NCI-H1048 (cell line): ENCODE measurements at regions not wholly inside any gene's neighbourhood (a gene's known extent, or its start where the extent isn't known, plus 50 kb on each side); places are given as distances from the start of the nearest gene placed in this dataset.
"Not testable (repeated sequence)": the region's sequence is repeated elsewhere in the genome, so short reads cannot be mapped to it uniquely, and the experiment has no call there.

Experiments
- DNase-seq: peaks from one replicate; lab custom pipeline; 2025; lab: John Stamatoyannopoulos, UW

DNA sequence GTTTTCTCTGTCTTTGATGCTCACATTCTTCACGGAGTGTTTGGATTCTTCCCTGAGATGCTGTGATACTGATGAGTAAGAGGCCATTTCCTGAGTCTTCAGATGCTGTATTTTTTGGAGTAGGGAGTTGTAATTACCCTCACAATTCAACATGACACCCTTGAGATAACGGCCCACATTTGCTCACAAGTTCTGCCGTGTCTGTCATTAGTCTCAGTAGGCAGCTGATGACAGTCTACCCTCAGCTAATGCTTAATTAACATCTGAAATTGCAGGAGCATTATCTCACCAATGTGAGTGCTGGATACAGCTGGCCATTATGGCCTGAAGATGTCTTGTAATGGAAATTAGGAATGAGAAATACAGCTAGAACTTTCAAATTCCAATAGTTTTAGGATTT lies 307.1 kb upstream of the ADCY2 start:
- no peak for DNase-seq

DNA sequence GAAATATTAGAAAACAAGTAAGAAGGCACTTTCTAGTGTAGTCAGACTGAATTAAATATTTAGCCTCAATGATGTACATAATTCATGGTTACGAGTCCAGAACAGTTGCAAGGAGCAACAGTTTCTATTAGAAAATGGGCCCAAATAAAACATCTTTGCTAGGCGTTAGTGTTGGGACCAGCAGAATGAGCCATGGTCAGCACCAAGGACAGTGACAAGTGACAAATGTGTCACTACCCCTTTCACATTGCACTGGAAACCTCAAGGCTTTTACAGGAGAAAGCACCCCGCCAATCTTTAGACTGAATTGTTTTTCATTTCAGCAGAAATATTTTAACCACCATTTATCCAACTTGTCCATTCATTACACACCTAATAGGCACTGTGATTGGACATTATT lies 301.3 kb upstream of the ADCY2 start:
- peak; percentile 1 for DNase-seq

- no peak for DNase-seq
Observed at GRCh38 chr5:7096294-7096693, 299.6 kb upstream of the ADCY2 start.

GRCh38 chr5:7105358-7105757 lies 290.6 kb upstream of the ADCY2 start:
- no peak for DNase-seq

DNA sequence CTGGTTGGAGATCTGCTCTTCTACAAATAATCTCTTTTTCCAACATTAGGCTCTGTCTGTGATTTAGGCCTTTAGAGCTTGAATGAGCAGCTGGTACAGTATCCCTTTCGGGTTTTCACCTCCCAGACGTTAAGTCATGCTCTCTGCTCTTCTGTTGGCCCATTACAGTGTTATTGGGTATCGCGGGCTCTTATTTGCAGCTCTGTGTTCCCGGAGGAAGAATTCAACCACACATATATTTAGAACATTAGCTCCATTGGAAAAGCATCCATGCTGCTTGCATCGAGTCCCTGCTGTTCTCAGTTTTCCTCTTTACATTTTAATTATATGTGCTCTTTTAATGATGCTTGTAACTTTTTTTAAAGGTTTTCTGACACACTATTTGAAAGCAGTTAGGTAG lies 278.0 kb upstream of the ADCY2 start:
- no peak for DNase-seq

GRCh38 chr5:7131680-7132079 lies 264.3 kb upstream of the ADCY2 start:
- no peak for DNase-seq

- no peak for DNase-seq
Observed at GRCh38 chr5:7146886-7147285, 249.1 kb upstream of the ADCY2 start.

- no peak for DNase-seq
Observed at GRCh38 chr5:7157083-7157482, 238.9 kb upstream of the ADCY2 start.

DNA sequence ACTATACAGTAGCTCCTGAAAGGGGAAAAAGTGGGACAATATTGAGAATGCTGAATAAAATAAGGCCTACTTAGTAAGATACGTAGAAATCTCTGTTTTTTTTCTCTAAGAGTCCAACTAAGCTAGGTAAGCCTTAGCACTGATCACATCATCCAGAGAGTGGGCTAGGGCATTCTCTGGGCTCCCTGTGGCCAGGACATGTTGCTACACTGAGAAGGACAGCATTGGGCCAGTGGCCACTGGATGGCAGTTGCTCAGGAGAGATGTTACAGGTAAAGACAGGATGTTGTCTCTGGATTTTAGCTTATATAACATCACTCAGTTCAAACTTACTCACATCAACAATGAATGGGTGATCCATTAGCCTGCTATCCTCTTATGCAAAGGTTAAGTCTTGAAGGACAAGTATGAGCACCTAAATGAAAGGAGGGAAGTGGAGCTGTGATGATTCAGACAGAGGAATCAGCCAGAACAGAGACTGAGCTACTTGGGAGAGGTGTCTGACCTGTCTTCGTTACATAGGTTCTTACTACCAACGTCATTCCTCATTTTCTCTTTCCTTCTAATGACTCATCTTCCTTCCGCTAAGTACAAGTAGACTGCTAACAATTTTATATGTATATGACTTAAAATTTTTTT lies 226.6 kb upstream of the ADCY2 start:
- DNase-seq, result no peak

- DNase-seq, result not testable (repeated sequence)
Observed at GRCh38 chr5:7170785-7171184, 225.2 kb upstream of the ADCY2 start.

DNA sequence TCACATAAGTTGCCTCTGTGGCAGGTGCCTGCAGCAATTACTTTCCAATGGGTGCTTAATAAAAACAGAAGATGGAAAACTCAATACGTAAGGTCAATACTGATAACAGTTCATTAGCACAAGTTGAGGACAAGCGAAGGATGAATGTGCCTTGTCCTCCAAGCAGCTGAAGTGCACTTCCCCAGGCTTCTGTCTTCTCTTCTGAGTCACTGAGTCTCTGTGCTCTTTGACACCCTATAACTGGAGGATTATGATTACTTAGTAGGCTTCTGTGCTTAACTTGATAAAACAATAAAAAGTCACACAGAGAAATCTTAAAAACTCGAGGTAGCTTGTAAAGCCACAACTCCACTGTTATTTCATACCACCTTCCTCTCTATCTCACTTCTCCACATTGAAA lies 216.6 kb upstream of the ADCY2 start:
- DNase-seq, result no peak

- DNase-seq, result no peak
Observed at GRCh38 chr5:7181841-7182240, 214.1 kb upstream of the ADCY2 start.

- no peak for DNase-seq
Observed at GRCh38 chr5:7185742-7186141, 210.2 kb upstream of the ADCY2 start.

DNA sequence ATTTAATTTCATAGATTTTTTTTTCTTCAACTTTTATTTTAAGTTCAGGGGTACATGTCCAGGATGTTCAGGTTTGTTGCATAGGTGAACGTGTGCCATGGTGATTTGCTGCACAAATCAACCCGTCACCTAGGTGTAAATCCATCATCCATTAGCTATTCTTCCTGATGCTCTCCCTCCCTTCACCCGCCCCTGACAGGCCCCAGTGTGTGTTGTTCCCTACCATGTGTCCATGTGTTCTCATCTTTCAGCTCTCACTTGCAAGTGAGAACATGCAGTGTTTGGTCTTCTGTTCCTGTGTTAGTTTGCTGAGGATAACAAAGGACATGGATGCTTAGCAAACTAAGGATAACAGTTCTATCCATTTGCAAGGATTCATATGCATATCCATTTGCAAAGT lies 209.1 kb upstream of the ADCY2 start:
- DNase-seq, result no peak

DNA sequence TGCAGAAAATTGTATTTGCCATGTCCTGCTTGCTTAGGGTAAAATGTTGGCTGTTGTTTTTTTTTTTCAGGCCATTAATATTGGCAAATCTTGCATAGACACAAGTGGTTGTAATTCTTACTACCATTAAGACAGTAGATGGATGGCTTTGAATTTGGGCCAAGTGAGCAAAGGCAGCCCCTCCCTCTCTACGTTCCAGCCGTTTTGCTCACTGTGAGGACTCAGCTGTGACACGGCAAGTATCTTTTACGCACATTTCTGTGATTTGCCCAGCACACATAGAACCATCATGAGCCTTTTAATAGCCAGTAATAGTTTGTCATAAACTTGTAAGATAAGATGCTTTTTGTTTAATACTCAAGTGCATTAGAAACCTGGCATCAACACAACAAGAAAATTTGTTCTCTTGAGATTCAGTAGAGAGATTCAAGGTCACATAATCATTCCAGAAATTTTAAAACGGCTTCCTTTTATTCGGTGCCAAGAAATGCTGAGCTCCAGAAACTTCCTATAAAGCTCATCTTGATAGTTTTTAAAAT lies 205.2 kb upstream of the ADCY2 start:
- DNase-seq, result no peak

DNA sequence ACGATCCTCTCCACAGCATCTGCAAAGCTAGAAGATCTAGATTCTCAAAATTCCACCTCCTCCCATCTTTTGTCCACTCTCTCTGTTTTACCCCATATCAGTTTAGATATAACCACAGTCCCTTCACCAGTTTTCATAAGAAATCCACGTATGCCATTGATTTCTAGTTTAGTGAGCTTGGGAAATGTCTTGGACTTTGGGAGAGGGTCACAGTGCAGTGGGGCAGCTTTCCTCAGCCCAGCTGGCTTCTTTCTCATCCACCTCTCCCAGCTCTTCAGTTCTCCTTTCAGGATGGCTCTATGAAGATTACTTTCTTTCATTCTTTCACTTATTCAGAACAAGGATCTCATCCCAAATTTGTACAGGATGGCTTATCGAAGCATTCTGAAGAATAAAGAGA lies 203.9 kb upstream of the ADCY2 start:
- DNase-seq, result no peak

DNA sequence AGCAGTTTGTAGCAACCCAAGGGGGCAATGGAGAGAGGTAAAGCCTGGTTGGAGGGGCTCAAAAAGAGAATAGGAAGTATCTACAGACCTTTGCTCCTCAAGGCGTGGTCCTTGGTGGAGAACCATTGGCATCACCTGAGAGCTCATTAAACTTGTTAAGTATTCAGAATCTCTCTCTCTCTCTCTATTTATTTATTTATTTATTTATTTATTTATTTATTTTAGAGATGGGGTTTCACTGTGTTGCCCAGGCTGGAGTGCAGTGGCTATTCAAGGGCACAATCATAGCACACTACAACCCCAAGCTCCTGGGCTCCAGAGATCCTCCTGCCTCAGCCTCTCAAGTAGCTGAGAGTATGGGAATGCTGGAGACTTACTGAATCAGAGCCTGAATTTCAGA lies 193.1 kb upstream of the ADCY2 start:
- DNase-seq, result no peak

DNA sequence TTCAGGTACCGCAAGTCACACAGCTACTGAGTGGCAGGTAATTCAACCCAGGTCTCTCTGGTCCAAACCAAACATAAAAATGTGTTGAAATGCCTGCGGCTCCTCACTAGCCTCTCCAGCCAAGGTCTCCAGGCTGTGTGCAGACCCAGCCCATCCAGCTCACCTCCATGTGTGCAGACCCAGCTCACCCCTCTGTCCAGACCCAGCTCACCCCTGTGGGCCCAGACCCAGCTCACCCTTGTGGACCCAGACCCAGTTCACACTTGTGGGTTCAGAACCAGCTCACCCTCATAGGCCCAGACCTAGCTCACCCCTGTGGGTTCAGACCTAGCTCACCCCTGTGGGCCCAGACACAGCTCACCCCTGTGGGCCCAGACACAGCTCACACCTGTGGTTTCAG lies 188.0 kb upstream of the ADCY2 start:
- no peak for DNase-seq

- DNase-seq, result no peak
Observed at GRCh38 chr5:7208938-7209337, 187.0 kb upstream of the ADCY2 start.

GRCh38 chr5:7209658-7210057 lies 186.3 kb upstream of the ADCY2 start:
- no peak for DNase-seq

- no peak for DNase-seq
Observed at GRCh38 chr5:7210549-7210948, 185.4 kb upstream of the ADCY2 start.

- no peak for DNase-seq
Observed at GRCh38 chr5:7213525-7213924, 182.4 kb upstream of the ADCY2 start.

- no peak for DNase-seq
Observed at GRCh38 chr5:7214906-7215416, 181.0 kb upstream of the ADCY2 start.

DNA sequence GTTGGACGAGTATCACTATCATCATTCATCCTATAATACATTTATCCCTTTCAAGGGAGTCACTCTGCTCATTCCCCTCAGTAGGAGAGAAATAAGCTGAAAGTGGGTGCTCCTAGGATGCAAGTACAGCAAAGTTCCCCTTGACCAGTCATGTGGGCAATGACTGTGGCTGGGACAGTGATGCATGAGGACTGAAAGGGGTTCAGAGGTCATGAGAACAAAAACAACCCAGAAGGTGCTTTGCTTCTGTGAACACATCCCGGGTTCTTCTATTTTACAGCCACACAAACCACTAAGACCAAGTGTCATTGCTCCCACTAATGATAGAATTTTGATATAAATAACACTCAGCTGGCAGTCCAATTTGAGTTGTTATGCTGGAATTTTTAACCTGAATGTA lies 177.8 kb upstream of the ADCY2 start:
- no peak for DNase-seq
